Spinal cord (tissue), 9 donors: ENCODE measurements at regions not wholly inside any gene's neighbourhood (a gene's known extent, or its start where the extent isn't known, plus 50 kb on each side); places are given as distances from the start of the nearest gene placed in this dataset.

Source experiments
- DNase-seq, 6 donors: peaks; one replicate each; pipeline versions ENCODE4 v3.0.0 to v3.0.0-alpha.2; 2013 to 2015; ENCODE audit warnings: low spot score in 6 of 6, low read depth in 4 of 6
- H3K27ac ChIP-seq: one replicate; pipeline ENCODE4 v1.5.1; 2013; ENCODE audit warnings: low read depth, low read length, control low read depth
- H3K27me3 ChIP-seq: one replicate; pipeline ENCODE4 v1.6.1; 2013; ENCODE audit warnings: low read length; ENCODE audit not compliant: control insufficient read depth, insufficient read depth
- H3K36me3 ChIP-seq: one replicate; pipeline ENCODE4 v1.6.1; 2013; ENCODE audit warnings: low read length; ENCODE audit not compliant: control insufficient read depth, insufficient read depth
- H3K4me1 ChIP-seq: one replicate; pipeline ENCODE4 v1.6.1; 2013; ENCODE audit warnings: low read length; ENCODE audit not compliant: control insufficient read depth, insufficient read depth
- H3K4me3 ChIP-seq: one replicate; pipeline ENCODE4 v1.5.1; 2013; ENCODE audit warnings: low read depth, low read length, control low read depth
- H3K9me3 ChIP-seq: one replicate; pipeline ENCODE4 v1.6.1; 2013; ENCODE audit warnings: low read length; ENCODE audit not compliant: control insufficient read depth, insufficient read depth
- WGBS: methylation state at CpG from one replicate; pipeline ENCODE4 v1.1.5; 2013; ENCODE audit warnings: missing lambda C conversion rate; ENCODE audit not compliant: insufficient coverage; 5-methylcytosine and 5-hydroxymethylcytosine counted together
- donor health status: healthy.

GRCh38 chr2:78895022-78895421, 130.5 kb upstream of the REG3G start:
- no peak for DNase-seq
- Histone ChIP-seq H3K4me3 (no peak overlapping the region), H3K9me3 (no peaks in the 10 kb centered on the region), H3K4me1 (no peaks in the 10 kb centered on the region), H3K27ac (no peak overlapping the region), H3K36me3 (no peaks in the 10 kb centered on the region), H3K27me3 (no peaks in the 10 kb centered on the region)
- WGBS = no CpG with 5 or more reads among the region's 1 CpG

GRCh38 chr2:78896536-78896935, 129.0 kb upstream of the REG3G start:
- WGBS = 84% methylated on average over 2 of the region's 3 CpGs
- Histone ChIP-seq H3K4me1 (no peaks in the 10 kb centered on the region), H3K9me3 (peaks cover under 1% of the 10 kb centered on the region), H3K4me3 (no peak overlapping the region), H3K27me3 (no peaks in the 10 kb centered on the region), H3K36me3 (no peaks in the 10 kb centered on the region), H3K27ac (no peak overlapping the region)
- DNase-seq = no peak

GRCh38 chr2:78907089-78907488, 118.4 kb upstream of the REG3G start:
- H3K27me3 ChIP-seq = no peaks in the 10 kb centered on the region
- WGBS = no CpG with 5 or more reads among the region's 1 CpG
- no peak overlapping the region for H3K27ac ChIP-seq
- H3K4me1 ChIP-seq = no peaks in the 10 kb centered on the region
- no peaks in the 10 kb centered on the region for H3K36me3 ChIP-seq
- H3K9me3 ChIP-seq = no peaks in the 10 kb centered on the region
- no peak for DNase-seq
- H3K4me3 ChIP-seq = no peak overlapping the region

DNA sequence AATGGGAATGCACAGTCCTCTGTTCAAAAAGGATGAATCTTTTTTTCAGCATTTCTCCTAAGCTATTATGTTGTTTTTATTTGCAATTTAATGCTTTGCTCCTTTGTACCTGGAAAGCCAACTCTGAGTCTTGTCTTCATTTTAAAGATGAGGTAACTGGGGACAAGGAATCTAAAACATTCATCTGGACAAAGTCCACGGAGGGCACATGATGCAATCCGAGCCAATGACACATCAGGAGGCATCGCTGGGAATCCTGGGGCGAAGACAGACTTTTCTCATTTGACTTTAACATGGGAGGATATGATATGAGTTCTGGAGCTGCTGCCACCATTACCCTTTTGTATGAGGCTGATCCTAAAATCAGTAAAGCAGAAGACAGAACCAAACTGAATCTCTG, 116.5 kb upstream of the REG3G start:
- DNase-seq = no peak
- no peaks in the 10 kb centered on the region for H3K9me3 ChIP-seq
- H3K27ac ChIP-seq = no peak overlapping the region
- no peaks in the 10 kb centered on the region for H3K27me3 ChIP-seq
- WGBS = 88% methylated on average over 4 of the region's 4 CpGs
- no peak overlapping the region for H3K4me3 ChIP-seq
- no peaks in the 10 kb centered on the region for H3K36me3 ChIP-seq
- no peaks in the 10 kb centered on the region for H3K4me1 ChIP-seq

GRCh38 chr2:78910376-78910775, 115.1 kb upstream of the REG3G start:
- Histone ChIP-seq H3K27ac (no peak overlapping the region), H3K36me3 (no peaks in the 10 kb centered on the region), H3K9me3 (no peaks in the 10 kb centered on the region), H3K4me1 (no peaks in the 10 kb centered on the region), H3K4me3 (no peak overlapping the region), H3K27me3 (no peaks in the 10 kb centered on the region)
- WGBS = 86% methylated on average over 1 of the region's 3 CpGs
- DNase-seq = peak in 1 of 6 donors; percentile 6

GRCh38 chr2:78913257-78913656, 112.2 kb upstream of the REG3G start:
- peak in 1 of 6 donors; percentile 66 for DNase-seq
- Histone ChIP-seq H3K27ac (no peak overlapping the region), H3K9me3 (no peaks in the 10 kb centered on the region), H3K4me1 (no peaks in the 10 kb centered on the region), H3K27me3 (no peaks in the 10 kb centered on the region), H3K36me3 (no peaks in the 10 kb centered on the region), H3K4me3 (no peak overlapping the region)
- WGBS = no CpG with 5 or more reads among the region's 1 CpG

- no peak for DNase-seq
- Histone ChIP-seq H3K27ac (no peak overlapping the region), H3K4me1 (no peaks in the 10 kb centered on the region), H3K4me3 (no peak overlapping the region), H3K9me3 (no peaks in the 10 kb centered on the region), H3K27me3 (no peaks in the 10 kb centered on the region), H3K36me3 (no peaks in the 10 kb centered on the region)
- WGBS = no CpG with 5 or more reads among the region's 2 CpGs
Measured at GRCh38 chr2:78925258-78925657, 100.2 kb upstream of the REG3G start.

- Histone ChIP-seq H3K27me3 (no peaks in the 10 kb centered on the region), H3K9me3 (no peaks in the 10 kb centered on the region), H3K4me3 (no peak overlapping the region), H3K36me3 (no peaks in the 10 kb centered on the region), H3K27ac (no peak overlapping the region), H3K4me1 (no peaks in the 10 kb centered on the region)
- DNase-seq = no peak
- 71% methylated on average over 1 of the region's 1 CpG for WGBS
Measured at GRCh38 chr2:78928502-78928901, 97.0 kb upstream of the REG3G start.

GRCh38 chr2:78940998-78941397, 84.5 kb upstream of the REG3G start:
- H3K9me3 ChIP-seq = no peaks in the 10 kb centered on the region
- no peaks in the 10 kb centered on the region for H3K27me3 ChIP-seq
- H3K4me3 ChIP-seq = no peak overlapping the region
- WGBS = 73% methylated on average over 2 of the region's 6 CpGs
- no peaks in the 10 kb centered on the region for H3K36me3 ChIP-seq
- H3K4me1 ChIP-seq = no peaks in the 10 kb centered on the region
- H3K27ac ChIP-seq = no peak overlapping the region
- DNase-seq = no peak

GRCh38 chr2:78941751-78942150, 83.8 kb upstream of the REG3G start:
- Histone ChIP-seq H3K27me3 (no peaks in the 10 kb centered on the region), H3K4me1 (no peaks in the 10 kb centered on the region), H3K36me3 (no peaks in the 10 kb centered on the region), H3K9me3 (no peaks in the 10 kb centered on the region), H3K27ac (no peak overlapping the region), H3K4me3 (no peak overlapping the region)
- no peak for DNase-seq
- no CpG with 5 or more reads among the region's 2 CpGs for WGBS
